OCI-LY7 (cell line): ENCODE measurements at regions not wholly inside any gene's neighbourhood (a gene's known extent, or its start where the extent isn't known, plus 50 kb on each side); places are given as distances from the start of the nearest gene placed in this dataset.

Experiments used
- BruUV-seq: library from RNA; stranded (reverse); fragments of 400-500 nt; replicated peaks from 2 replicates; lab custom pipeline; 2021; lab: Mats Ljungman, UMichigan
- CTCF ChIA-PET: fragments of 300-600 bp; sonication (Branson Sonifier 250); formaldehyde crosslinking; loops from one replicate; lab custom pipeline; 2022; ENCODE audit warnings: antibody characterized with exemption; ENCODE audit not compliant: unreplicated experiment; lab: Charles Lee
- POLR2A ChIA-PET: fragments of 300-600 bp; sonication (Branson Sonifier 250); formaldehyde crosslinking; loops from one replicate; lab custom pipeline; 2022; ENCODE audit warnings: antibody characterized with exemption; lab: Charles Lee
- DNase-seq: peaks from one replicate; pipeline ENCODE4 v3.0.0-alpha.2; 2015; ENCODE audit warnings: low spot score
- H2AFZ ChIP-seq: fragments of 200-600 bp; sonication (generic), shearing (Covaris generic); 2 replicates; pipeline ENCODE4 v1.6.1; 2014; ENCODE audit warnings: mild to moderate bottlenecking, antibody characterized with exemption, low read length, moderate library complexity
- H3K27ac ChIP-seq: fragments of 200-600 bp; sonication (generic); 2 replicates; pipeline ENCODE4 v1.5.1; 2014; ENCODE audit warnings: mixed run types, low read depth, mild to moderate bottlenecking, moderate library complexity, low read length, inconsistent platforms; ENCODE audit not compliant: poor library complexity, severe bottlenecking
- H3K36me3 ChIP-seq: fragments of 200-600 bp; sonication (generic); 2 replicates; pipeline ENCODE4 v1.6.1; 2014; ENCODE audit warnings: mild to moderate bottlenecking, antibody characterized with exemption, low read length, moderate library complexity, mixed read lengths; ENCODE audit not compliant: insufficient read depth
- H3K4me1 ChIP-seq: fragments of 200-600 bp; sonication (generic); 2 replicates; pipeline ENCODE4 v1.5.1; 2014; ENCODE audit warnings: mild to moderate bottlenecking, low read length; ENCODE audit not compliant: insufficient read depth, poor library complexity, severe bottlenecking
- H3K4me2 ChIP-seq: fragments of 200-600 bp; sonication (generic); 2 replicates; pipeline ENCODE4 v1.6.1; 2014; ENCODE audit warnings: mild to moderate bottlenecking, low read length
- H3K4me3 ChIP-seq: fragments of 200-600 bp; sonication (generic); 2 replicates; pipeline ENCODE4 v1.5.1; 2014; ENCODE audit warnings: mild to moderate bottlenecking, low read depth, low read length; ENCODE audit not compliant: poor library complexity, severe bottlenecking
- H3K79me2 ChIP-seq: fragments of 200-600 bp; sonication (generic); 2 replicates; pipeline ENCODE4 v1.6.1; 2016; ENCODE audit warnings: low read depth, mild to moderate bottlenecking, low read length, moderate library complexity, mixed read lengths; ENCODE audit not compliant: insufficient read depth
- H3K9me2 ChIP-seq: fragments of 200-600 bp; sonication (generic); 2 replicates; pipeline ENCODE4 v1.6.1; 2016; ENCODE audit warnings: mild to moderate bottlenecking, low read length, mixed read lengths; ENCODE audit not compliant: insufficient read depth
- H3K9me3 ChIP-seq: fragments of 200-600 bp; sonication (generic); 2 replicates; pipeline ENCODE4 v1.6.1; 2014; ENCODE audit warnings: mild to moderate bottlenecking, mixed run types, low read length, mixed read lengths
- H4K20me1 ChIP-seq: fragments of 200-600 bp; sonication (generic); 2 replicates; pipeline ENCODE4 v1.6.1; 2014; ENCODE audit warnings: mild to moderate bottlenecking, antibody characterized with exemption, low read length, moderate library complexity, mixed read lengths; ENCODE audit not compliant: insufficient read depth
- EZH2phosphoT487 ChIP-seq: fragments of 200-600 bp; sonication (generic); IDR thresholded peaks from 2 replicates; pipeline ENCODE4 v1.6.1; 2018; ENCODE audit warnings: low read depth, borderline replicate concordance, mild to moderate bottlenecking, mixed run types, antibody characterized with exemption, low read length, moderate library complexity, mixed read lengths
- intact Hi-C: fragments of 100-400 bp; cut with micrococcal nuclease; formaldehyde crosslinking; loops from one replicate; pipeline ENCODE4 v1.10.0; 2022; ENCODE audit not compliant: unreplicated experiment
- TF ChIP-seq, protein P1 (sequence below): fragments of 200-600 bp; sonication (generic); conservative IDR thresholded peaks from 2 replicates; pipeline ENCODE4 v1.5.1; 2014; ENCODE audit warnings: mild to moderate bottlenecking, antibody characterized with exemption, low read length, moderate library complexity, mixed read lengths

DNA sequence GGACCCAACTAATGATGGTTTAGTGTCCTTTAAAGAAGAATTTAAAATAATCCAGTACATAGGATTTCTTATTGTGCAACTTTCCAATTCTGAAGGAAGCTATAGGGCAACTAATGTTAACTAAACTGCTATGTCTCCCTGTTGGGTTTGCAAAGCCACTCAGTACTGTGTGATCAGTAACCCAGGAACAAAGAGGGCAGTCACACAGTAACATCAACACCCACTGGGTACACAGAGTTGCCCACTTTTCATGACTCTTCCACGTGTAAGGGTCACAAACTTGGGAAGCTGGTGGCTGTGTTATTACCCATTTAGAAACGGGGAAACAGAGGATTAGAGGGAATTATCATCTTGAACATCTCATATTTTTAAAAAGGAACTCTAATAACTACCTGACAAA, 555.0 kb upstream of the DIPK2B start:
- Histone ChIP-seq H3K4me2 (no peak overlapping the region), H3K4me3 (no peak overlapping the region), H3K9me2 (no peaks in the 10 kb centered on the region), H3K27ac (no peak overlapping the region), H2AFZ (no peak overlapping the region), H3K36me3 (no peaks in the 10 kb centered on the region), H3K9me3 (no peaks in the 10 kb centered on the region), H3K79me2 (no peaks in the 10 kb centered on the region), H4K20me1 (no peaks in the 10 kb centered on the region), H3K4me1 (no peaks in the 10 kb centered on the region)
- ChIA-PET CTCF (no interaction called here), POLR2A (no interaction called here)
- intact Hi-C loops: no loop called here
- DNase-seq: no peak
- BruUV-seq: no TSS peak
- TF ChIP-seq, protein P1, sequence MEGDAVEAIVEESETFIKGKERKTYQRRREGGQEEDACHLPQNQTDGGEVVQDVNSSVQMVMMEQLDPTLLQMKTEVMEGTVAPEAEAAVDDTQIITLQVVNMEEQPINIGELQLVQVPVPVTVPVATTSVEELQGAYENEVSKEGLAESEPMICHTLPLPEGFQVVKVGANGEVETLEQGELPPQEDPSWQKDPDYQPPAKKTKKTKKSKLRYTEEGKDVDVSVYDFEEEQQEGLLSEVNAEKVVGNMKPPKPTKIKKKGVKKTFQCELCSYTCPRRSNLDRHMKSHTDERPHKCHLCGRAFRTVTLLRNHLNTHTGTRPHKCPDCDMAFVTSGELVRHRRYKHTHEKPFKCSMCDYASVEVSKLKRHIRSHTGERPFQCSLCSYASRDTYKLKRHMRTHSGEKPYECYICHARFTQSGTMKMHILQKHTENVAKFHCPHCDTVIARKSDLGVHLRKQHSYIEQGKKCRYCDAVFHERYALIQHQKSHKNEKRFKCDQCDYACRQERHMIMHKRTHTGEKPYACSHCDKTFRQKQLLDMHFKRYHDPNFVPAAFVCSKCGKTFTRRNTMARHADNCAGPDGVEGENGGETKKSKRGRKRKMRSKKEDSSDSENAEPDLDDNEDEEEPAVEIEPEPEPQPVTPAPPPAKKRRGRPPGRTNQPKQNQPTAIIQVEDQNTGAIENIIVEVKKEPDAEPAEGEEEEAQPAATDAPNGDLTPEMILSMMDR: no peak
- no peak for TF ChIP-seq EZH2phosphoT487

DNA sequence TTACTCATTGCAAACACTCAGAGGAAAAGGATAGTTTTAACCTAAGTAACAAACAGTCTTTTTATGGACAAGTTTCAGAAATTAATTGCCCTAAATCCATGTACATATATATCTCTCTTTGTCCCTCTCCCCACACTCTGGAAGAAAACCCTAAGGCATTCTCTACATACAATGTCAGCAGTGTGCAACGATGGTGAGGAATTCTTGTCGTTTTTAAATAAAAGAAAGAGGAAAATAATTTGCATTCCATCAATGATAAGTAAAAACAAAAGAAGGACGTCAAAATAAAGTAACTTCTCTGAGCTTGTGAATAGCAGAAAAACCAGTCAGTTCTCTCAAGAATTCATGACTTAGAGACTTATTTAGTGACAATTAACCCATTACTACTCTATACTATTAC, 550.5 kb upstream of the DIPK2B start:
- H3K4me1 ChIP-seq: no peaks in the 10 kb centered on the region
- BruUV-seq: no TSS peak
- intact Hi-C loops: no loop called here
- ChIA-PET POLR2A (no interaction called here), CTCF (no interaction called here)
- H3K9me2 ChIP-seq: no peaks in the 10 kb centered on the region
- TF ChIP-seq, protein P1: no peak
- TF ChIP-seq EZH2phosphoT487: no peak
- no peaks in the 10 kb centered on the region for H4K20me1 ChIP-seq
- no peak overlapping the region for H2AFZ ChIP-seq
- no peak overlapping the region for H3K4me2 ChIP-seq
- H3K36me3 ChIP-seq: no peaks in the 10 kb centered on the region
- no peak for DNase-seq
- H3K27ac ChIP-seq: no peak overlapping the region
- H3K4me3 ChIP-seq: no peak overlapping the region
- no peaks in the 10 kb centered on the region for H3K9me3 ChIP-seq
- no peaks in the 10 kb centered on the region for H3K79me2 ChIP-seq

GRCh38 chrX:45750639-45751038, 550.0 kb upstream of the DIPK2B start:
- Histone ChIP-seq H3K9me2 (no peaks in the 10 kb centered on the region), H4K20me1 (no peaks in the 10 kb centered on the region), H3K4me1 (no peaks in the 10 kb centered on the region), H3K79me2 (no peaks in the 10 kb centered on the region), H3K4me2 (no peak overlapping the region), H3K36me3 (no peaks in the 10 kb centered on the region), H2AFZ (no peak overlapping the region), H3K4me3 (no peak overlapping the region), H3K27ac (no peak overlapping the region), H3K9me3 (no peaks in the 10 kb centered on the region)
- DNase-seq: no peak
- TF ChIP-seq, protein P1: no peak
- POLR2A ChIA-PET: interaction anchor here (0.8 kb wide), 1 partner anchor 13 kb away, joined by 3 read pairs; no protein-coding TSS in a partner anchor
- intact Hi-C loops: no loop called here
- CTCF ChIA-PET: no interaction called here
- no TSS peak for BruUV-seq
